ENCODE measurements at regions not wholly inside any gene's neighbourhood (a gene's known extent, or its start where the extent isn't known, plus 50 kb on each side); places are given as distances from the start of the nearest gene placed in this dataset.

DNA sequence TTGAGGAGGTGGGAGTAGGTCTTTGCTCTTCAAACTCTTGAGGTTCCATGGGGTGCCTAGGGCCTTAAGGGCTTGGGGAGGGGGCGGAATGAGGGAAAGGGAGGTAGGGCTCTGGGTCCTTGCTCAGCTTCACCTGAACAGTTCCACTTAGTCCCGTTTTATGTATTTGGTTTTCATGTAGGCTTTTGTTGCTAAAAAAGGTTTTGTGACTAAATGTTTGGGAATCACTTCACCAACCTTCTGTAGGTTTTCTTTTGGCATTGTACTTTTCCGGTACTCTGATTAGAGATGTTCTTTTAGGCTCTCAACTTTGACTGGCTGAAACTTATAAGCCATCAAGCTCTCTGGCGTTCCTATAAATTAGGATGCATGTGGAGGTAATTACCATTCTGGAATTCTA, 108.1 kb downstream of the MYCN start:
- no peaks in the 10 kb centered on the region for H3K27me3 Mint-ChIP-seq (ENCODE audit: low read depth in 3 of 3)
- H3K9me3 Mint-ChIP-seq, result peaks cover 0 to 1% (median 0%) of the 10 kb centered on the region in 6 donors
- H3K36me3 Mint-ChIP-seq, result no peaks in the 10 kb centered on the region
- no peak for DNase-seq
- no peak overlapping the region for H3K27ac Mint-ChIP-seq
- H3K4me1 Mint-ChIP-seq, result no peaks in the 10 kb centered on the region
- no peak overlapping the region for H3K4me3 Mint-ChIP-seq

DNA sequence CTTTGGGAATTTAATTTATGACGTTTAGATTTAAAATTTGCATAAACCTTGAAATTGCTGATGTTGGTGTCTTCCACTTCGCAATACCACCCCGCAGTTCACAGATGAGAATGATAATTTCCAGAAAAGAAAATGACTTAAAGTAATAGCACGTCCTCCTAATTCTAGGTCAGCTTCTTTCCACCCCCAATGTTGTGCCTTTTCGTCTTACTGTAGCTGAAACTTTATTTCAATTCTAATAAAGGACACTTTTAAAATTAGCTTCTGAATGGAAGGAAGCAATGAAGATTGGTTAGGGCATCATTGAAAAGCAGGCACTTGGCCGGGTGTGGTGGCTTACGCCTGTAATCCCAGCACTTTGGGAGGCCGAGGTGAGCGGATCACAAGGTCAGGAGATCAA, 107.4 kb downstream of the MYCN start:
- no peak overlapping the region for H3K27ac Mint-ChIP-seq
- no peaks in the 10 kb centered on the region for H3K9me3 Mint-ChIP-seq
- peaks cover 0 to 2% (median 0%) of the 10 kb centered on the region in 3 donors for H3K27me3 Mint-ChIP-seq (ENCODE audit: low read depth in 3 of 3)
- H3K4me1 Mint-ChIP-seq, result no peaks in the 10 kb centered on the region
- H3K4me3 Mint-ChIP-seq, result no peak overlapping the region
- no peaks in the 10 kb centered on the region for H3K36me3 Mint-ChIP-seq
- no peak for DNase-seq

DNA sequence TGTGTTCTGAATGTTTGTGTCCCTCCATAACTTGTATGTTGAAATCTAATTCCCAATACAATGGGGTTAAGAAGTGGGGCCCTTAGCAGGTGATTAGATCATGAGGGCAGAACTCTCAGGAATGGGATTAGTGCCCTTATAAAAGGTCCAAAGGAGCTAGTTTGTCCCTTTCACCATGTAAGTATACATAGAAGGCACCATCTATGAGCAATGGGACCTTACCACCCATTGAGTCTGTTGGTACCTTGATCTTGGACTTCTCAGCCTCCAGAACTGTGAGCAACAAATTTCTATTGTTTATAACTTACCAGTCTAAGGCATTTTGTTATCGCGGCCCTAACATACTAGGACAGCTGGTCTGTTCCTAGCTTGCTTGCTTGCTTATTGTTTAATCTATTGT, 106.3 kb downstream of the MYCN start:
- peaks cover 0 to 2% (median 0%) of the 10 kb centered on the region in 3 donors for H3K27me3 Mint-ChIP-seq (ENCODE audit: low read depth in 3 of 3)
- no peak for DNase-seq

DNA sequence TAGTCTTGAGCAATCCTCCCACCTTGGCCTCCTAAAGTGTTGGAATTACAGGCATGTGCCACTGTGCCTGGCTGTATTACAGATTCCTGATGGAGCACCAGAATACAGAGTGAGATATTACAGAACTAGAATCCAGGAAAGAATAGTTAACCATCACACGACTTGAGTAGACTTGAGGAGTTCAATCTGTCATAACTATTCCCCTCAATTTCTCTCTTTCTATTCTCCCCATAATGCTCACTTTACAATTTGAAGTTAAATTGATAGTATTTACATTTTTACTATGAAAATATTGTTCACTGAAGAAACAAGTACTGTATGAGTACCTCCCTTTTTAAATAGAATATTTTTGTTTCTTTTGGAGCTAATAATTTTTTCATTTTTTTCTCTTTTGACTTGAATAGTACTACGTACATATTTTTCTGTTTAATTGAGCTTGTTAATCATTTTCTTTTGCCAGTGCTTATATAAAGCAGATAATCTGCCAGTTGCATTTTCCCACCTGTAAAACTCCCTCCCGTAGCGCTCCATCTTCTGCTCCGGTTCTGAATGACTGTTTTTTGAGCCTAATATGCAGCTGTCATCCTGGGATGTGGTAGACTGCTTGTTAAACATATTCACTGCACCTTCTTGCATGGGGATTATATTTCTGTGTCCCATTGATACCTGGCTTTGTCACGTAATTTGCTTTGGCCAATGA, 105.5 kb downstream of the MYCN start:
- Mint-ChIP-seq H3K4me3 (no peak overlapping the region), H3K27ac (no peak overlapping the region), H3K36me3 (no peaks in the 10 kb centered on the region), H3K4me1 (no peaks in the 10 kb centered on the region), H3K9me3 (peaks cover 0 to 2% (median 0%) of the 10 kb centered on the region in 6 donors), H3K27me3 (ENCODE audit: low read depth in 3 of 3) (peaks cover 0 to 2% (median 0%) of the 10 kb centered on the region in 3 donors)
- DNase-seq, result no peak

More for the DNA sequence above, 106.3 kb downstream of the MYCN start:
- no peaks in the 10 kb centered on the region for H3K4me1 Mint-ChIP-seq
- H3K4me3 Mint-ChIP-seq, result no peak overlapping the region
- H3K9me3 Mint-ChIP-seq, result peaks cover 0 to 2% (median 0%) of the 10 kb centered on the region in 6 donors
- H3K27ac Mint-ChIP-seq, result no peak overlapping the region
- H3K36me3 Mint-ChIP-seq, result no peaks in the 10 kb centered on the region

DNA sequence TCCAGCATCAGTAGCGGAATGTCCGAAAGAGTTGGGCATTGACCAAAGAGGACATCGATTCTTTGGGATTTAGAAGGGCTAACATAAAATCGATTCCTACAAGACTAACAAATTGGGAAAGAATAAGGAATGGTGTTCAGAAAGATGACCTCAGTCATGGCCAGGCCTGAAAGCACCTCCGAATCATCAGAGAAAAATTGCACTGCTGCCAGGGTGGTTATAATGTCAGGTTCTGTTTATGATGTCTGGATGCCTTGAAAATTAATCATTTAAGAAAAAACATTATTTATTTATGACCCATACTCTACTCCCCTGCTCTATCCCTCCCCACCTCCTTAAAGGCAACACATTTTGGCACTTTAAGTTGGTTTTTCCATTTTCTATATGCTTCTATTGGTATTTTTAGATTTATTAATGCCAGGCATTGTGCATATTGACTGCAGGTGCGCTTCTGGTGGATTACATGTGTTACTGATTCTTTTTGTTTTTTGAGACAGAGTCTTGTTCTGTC, 104.7 kb downstream of the MYCN start:
- DNase-seq, result no peak
- peaks cover 0 to 2% (median 0%) of the 10 kb centered on the region in 6 donors for H3K9me3 Mint-ChIP-seq
- no peaks in the 10 kb centered on the region for H3K36me3 Mint-ChIP-seq
- H3K4me3 Mint-ChIP-seq, result no peak overlapping the region
- no peak overlapping the region for H3K27ac Mint-ChIP-seq
- H3K4me1 Mint-ChIP-seq, result no peaks in the 10 kb centered on the region
- H3K27me3 Mint-ChIP-seq (ENCODE audit: low read depth in 3 of 3), result peaks cover 0 to 4% (median 0%) of the 10 kb centered on the region in 3 donors

DNA sequence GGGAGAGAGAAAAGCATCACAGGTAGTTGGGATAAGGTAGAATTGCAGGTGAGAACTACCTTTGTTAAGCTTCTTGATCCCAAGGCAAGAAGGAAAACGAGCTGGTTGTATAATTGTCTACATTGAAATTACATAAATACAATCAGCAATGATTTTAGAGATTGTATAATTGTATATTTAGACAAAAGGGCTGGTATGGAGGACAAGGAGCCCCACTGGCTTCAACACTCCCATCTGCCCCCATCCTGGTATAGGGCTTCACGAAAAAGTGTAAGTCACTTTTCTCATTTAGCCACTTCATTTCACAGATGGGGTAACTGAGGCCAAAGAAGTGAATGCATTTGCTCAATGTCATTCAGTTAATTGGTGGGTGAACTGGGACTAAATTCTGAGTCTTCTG, 103.3 kb downstream of the MYCN start:
- Mint-ChIP-seq H3K4me3 (no peak overlapping the region), H3K27ac (no peak overlapping the region), H3K27me3 (ENCODE audit: low read depth in 3 of 3) (peaks cover 0 to 4% (median 0%) of the 10 kb centered on the region in 3 donors), H3K9me3 (peaks cover 0 to 2% (median 0%) of the 10 kb centered on the region in 6 donors), H3K4me1 (no peaks in the 10 kb centered on the region), H3K36me3 (no peaks in the 10 kb centered on the region)
- DNase-seq, result no peak

DNA sequence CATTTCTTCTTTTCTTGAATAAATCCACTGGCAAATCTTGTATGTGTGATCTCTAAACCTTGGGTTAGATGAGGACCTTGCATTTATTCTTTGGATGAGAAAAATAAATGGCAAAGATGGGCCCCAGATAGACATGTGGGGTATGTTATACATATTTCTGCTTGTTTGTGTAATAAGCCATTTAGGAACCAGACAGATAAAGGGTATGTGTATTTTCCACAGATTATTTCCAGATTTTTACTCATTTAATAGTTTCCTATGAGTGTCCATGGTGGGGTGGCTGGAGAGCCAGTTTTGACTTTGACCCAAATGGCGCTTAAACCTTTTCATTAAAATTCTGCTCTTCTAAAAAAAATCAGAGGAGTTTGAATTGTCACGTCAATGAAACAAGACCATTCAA, 102.8 kb downstream of the MYCN start:
- Mint-ChIP-seq H3K27ac (no peak overlapping the region), H3K36me3 (no peaks in the 10 kb centered on the region), H3K4me3 (no peak overlapping the region), H3K9me3 (peaks cover 0 to 2% (median 0%) of the 10 kb centered on the region in 6 donors), H3K4me1 (no peaks in the 10 kb centered on the region), H3K27me3 (ENCODE audit: low read depth in 3 of 3) (peaks cover 0 to 4% (median 0%) of the 10 kb centered on the region in 3 donors)
- no peak for DNase-seq

DNA sequence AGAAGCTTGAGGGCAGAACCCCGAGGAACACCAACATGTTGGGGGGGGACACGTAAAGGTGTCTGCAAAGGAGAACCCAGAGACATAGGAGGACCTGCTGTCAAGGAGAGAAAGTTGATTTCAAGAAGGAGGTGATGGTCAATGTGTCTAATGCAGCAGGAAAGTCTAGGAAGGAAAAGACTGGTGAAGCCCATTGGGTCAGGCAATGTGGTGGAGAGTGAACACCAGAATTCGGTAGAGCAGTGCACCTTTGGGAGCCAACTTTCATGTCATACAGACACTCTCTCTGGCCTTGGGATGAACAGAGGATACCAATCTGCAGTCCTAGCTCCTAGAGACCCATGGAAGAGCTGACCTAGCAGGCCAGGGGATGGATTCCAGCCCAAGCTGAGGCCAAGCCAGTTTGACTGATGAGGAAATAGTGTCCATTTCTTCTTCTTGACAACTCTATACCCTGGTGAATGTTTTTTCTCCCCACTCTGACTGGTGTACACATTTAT, 101.9 kb downstream of the MYCN start:
- DNase-seq, result no peak
- peaks cover 0 to 2% (median 0%) of the 10 kb centered on the region in 6 donors for H3K9me3 Mint-ChIP-seq
- no peak overlapping the region for H3K27ac Mint-ChIP-seq
- H3K27me3 Mint-ChIP-seq (ENCODE audit: low read depth in 3 of 3), result peaks cover 0 to 4% (median 0%) of the 10 kb centered on the region in 3 donors
- no peaks in the 10 kb centered on the region for H3K4me1 Mint-ChIP-seq
- no peaks in the 10 kb centered on the region for H3K36me3 Mint-ChIP-seq
- no peak overlapping the region for H3K4me3 Mint-ChIP-seq

DNA sequence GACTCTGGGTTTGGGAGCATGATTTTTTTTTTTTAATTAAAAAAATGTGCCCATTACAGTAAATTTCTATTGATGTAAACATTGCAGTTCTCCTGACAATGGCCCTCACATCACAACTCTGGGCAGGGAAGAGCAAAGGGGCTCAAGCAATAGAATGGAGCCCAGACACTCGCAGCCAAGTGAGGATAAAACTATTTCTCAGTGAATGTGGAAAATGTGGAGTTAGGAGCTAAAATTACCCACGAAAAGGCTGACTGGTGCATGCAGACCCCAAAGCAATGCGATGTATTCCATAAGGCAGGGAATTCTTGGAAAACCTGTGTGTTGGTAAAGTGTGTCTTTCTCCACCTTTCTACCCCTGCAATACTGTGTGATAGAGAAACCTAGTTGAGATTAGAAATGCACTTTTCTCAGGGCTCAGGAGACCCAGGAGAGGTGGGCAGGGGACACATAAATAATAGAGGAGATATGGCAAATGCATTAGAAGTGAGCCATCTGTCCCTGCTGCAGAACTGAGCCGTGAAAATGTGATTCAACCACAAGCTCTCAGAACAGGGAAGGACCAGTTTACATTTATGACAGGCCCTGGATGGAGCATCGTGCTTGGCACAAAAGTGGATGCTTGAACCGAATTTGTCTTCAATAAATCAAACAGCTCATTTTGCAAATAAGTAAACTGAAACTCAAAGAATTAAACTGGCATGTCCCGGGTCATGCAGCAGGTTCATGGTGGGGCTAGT, 100.1 kb downstream of the MYCN start:
- no peak for DNase-seq
- H3K4me3 Mint-ChIP-seq, result no peak overlapping the region
- peaks cover 0 to 2% (median 0%) of the 10 kb centered on the region in 6 donors for H3K9me3 Mint-ChIP-seq
- H3K36me3 Mint-ChIP-seq, result no peaks in the 10 kb centered on the region
- H3K27ac Mint-ChIP-seq, result no peak overlapping the region
- H3K4me1 Mint-ChIP-seq, result no peaks in the 10 kb centered on the region
- peaks cover 0 to 4% (median 2%) of the 10 kb centered on the region in 3 donors for H3K27me3 Mint-ChIP-seq (ENCODE audit: low read depth in 3 of 3)

DNA sequence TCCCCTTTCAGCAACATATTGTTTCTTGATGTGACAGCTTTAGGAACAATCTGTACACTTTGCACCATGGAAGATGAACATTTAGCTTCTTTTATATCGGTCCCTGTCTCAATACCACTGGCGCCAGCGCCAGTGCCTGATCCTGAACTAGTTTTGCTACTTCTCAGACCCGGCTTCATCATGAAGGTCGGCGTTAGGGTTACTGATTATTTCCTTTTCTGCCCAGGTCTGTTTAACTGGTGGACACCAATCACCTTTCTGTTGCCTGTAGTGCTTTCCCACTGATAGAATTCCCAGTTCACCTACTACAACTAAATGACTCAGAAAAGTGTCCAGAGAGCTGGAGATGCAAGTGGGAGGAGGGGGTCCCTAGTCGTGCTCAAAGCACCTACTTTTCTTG, 99.5 kb downstream of the MYCN start:
- H3K4me1 Mint-ChIP-seq, result no peaks in the 10 kb centered on the region
- H3K4me3 Mint-ChIP-seq, result no peak overlapping the region
- DNase-seq, result no peak
- peaks cover 0 to 2% (median 0%) of the 10 kb centered on the region in 6 donors for H3K9me3 Mint-ChIP-seq
- peaks cover 0 to 4% (median 2%) of the 10 kb centered on the region in 3 donors for H3K27me3 Mint-ChIP-seq (ENCODE audit: low read depth in 3 of 3)
- H3K27ac Mint-ChIP-seq, result no peak overlapping the region
- H3K36me3 Mint-ChIP-seq, result no peaks in the 10 kb centered on the region

DNA sequence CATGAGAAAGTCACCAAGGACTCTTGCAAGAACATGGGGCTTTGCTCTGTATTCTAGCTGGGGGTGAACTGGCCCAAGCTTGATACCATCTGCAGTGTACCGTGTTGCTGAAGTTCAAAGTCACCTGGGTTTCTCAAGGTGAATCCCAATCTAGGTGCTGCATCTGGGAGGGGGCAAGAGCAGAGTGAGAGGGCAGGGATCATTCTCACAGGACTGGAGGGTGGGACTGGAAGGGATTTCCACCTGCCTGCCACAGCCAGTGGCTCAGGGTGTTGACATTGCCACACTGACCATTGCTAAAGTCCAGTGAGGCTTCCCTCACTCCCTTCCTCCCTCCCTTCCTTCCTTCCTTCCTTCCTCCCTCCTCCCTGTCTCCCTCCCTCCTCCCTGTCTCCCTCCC, 98.7 kb downstream of the MYCN start:
- DNase-seq, result no peak
- no peaks in the 10 kb centered on the region for H3K36me3 Mint-ChIP-seq
- no peaks in the 10 kb centered on the region for H3K4me1 Mint-ChIP-seq
- peaks cover 0 to 4% (median 3%) of the 10 kb centered on the region in 3 donors for H3K27me3 Mint-ChIP-seq (ENCODE audit: low read depth in 3 of 3)
- H3K27ac Mint-ChIP-seq, result no peak overlapping the region
- H3K9me3 Mint-ChIP-seq, result peaks cover 0 to 2% (median 0%) of the 10 kb centered on the region in 6 donors
- no peak overlapping the region for H3K4me3 Mint-ChIP-seq

DNA sequence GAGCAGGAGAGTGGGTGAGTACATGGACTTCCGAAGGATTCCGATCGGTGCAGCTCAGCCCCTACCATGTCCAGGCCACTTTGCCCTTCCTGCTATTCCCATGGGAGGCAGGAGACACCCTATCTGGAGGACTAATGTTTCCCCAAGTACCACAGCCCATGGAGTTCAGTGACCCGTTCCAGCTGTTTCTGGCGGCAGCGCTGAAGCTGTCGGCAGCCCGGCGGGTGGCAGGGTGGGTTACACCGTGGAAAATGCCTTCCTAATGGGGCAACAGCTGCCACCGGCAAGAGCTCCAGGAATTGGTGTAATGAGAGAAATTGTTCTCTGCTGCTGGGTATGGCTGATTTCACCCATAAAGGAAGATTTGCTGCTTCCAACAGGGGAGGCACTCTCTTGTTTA, 98.3 kb downstream of the MYCN start:
- H3K4me1 Mint-ChIP-seq, result no peaks in the 10 kb centered on the region
- H3K27ac Mint-ChIP-seq, result no peak overlapping the region
- H3K4me3 Mint-ChIP-seq, result no peak overlapping the region
- no peak for DNase-seq
- H3K36me3 Mint-ChIP-seq, result no peaks in the 10 kb centered on the region
- H3K27me3 Mint-ChIP-seq (ENCODE audit: low read depth in 3 of 3), result peaks cover 0 to 4% (median 3%) of the 10 kb centered on the region in 3 donors
- H3K9me3 Mint-ChIP-seq, result peaks cover 0 to 2% (median 0%) of the 10 kb centered on the region in 6 donors

DNA sequence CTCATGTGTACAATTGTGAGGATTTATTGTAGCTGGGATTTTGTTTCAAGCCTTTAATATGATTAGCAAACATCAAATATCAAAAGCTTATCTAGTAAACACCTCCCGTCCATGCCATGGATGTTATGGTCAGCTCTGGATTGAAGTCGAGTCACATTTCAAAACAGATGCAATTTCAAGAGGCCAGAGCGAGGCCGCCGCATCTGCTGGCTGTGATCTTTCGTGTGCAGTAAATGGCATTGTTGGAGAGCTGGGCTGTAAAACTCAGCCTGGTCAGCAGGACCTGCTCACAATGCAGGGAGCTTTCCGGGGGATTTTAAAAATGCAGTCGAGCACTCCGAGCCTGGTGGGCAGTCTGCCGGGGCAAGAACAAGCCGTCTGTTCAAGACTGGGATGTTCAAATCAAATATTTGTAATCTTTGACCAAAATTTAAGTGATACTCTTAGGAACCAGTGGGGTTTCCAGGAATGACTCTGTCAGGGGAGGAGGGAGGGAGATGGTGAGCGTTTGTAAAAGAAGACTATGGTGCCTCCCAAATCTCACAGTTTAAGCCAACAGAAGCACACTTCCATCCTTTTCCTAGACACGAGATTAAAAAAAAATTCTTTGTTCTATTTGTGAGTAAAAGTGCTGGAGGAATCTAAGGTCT, 97.6 kb downstream of the MYCN start:
- H3K36me3 Mint-ChIP-seq, result no peaks in the 10 kb centered on the region
- H3K27me3 Mint-ChIP-seq (ENCODE audit: low read depth in 3 of 3), result peaks cover 0 to 3% (median 2%) of the 10 kb centered on the region in 3 donors
- DNase-seq, result no peak
- H3K4me3 Mint-ChIP-seq, result no peak overlapping the region
- no peaks in the 10 kb centered on the region for H3K4me1 Mint-ChIP-seq
- no peak overlapping the region for H3K27ac Mint-ChIP-seq
- peaks cover 0 to 2% (median 0%) of the 10 kb centered on the region in 6 donors for H3K9me3 Mint-ChIP-seq

DNA sequence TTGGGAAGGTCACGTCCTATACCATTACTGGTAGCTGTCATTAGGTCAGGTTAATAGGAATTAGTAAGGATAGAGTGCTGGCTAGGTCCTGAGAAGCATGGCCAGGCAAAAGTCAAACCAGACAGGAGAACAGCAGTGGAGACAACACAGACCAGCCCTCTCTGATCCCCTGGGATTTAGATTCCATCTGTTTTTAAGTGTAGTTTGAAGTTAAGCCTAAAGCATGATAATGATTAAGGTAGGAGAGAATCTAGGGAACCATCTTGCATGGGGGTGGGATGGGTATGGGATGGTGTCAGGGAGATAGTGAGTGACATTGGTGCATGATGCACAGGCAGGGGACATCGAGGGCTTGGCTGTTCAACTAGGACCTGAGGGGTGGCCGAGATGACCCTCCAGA, 96.6 kb downstream of the MYCN start:
- Mint-ChIP-seq H3K36me3 (no peaks in the 10 kb centered on the region), H3K4me3 (no peak overlapping the region), H3K4me1 (no peaks in the 10 kb centered on the region), H3K27ac (no peak overlapping the region), H3K9me3 (peaks cover 0 to 2% (median 0%) of the 10 kb centered on the region in 6 donors), H3K27me3 (ENCODE audit: low read depth in 3 of 3) (peaks cover 0 to 3% (median 2%) of the 10 kb centered on the region in 3 donors)
- no peak for DNase-seq
